ENCODE measurements at regions not wholly inside any gene's neighbourhood (a gene's known extent, or its start where the extent isn't known, plus 50 kb on each side); places are given as distances from the start of the nearest gene placed in this dataset.

DNA sequence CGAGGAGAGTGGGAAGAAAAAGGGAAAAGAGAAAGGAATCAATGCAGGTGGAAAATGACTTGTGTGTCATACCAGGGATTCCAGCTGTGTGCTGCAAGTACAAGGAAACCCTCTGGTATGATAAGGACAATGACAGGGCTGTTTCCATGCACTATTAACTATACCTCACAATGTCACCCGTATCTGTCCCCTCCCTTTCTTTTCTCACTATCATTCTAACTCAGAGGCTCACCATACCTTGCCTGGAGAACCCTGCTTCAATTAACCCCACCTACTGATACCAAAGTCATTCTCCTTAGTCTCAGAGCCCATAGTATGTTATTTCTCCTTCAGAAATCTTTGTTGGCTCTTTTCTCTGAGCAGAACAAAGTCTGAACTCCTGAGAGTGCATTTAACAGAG is 236.2 kb upstream of the NREP start:
- H3K27me3 ChIP-seq (ENCODE audit: control insufficient read depth, insufficient read depth, low read length): no peaks in the 10 kb centered on the region
- 66% methylated on average over 2 of the region's 2 CpGs for WGBS (ENCODE audit: insufficient coverage)
- H3K4me3 ChIP-seq (ENCODE audit: low read length): no peak overlapping the region
- no peaks in the 10 kb centered on the region for H3K36me3 ChIP-seq (ENCODE audit: control insufficient read depth, insufficient read depth, low read length)
- H3K4me1 ChIP-seq (ENCODE audit: control insufficient read depth, insufficient read depth, low read length): no peaks in the 10 kb centered on the region
- H3K27ac ChIP-seq (ENCODE audit: low read length): no peak overlapping the region
- DNase-seq: no peak
- no peaks in the 10 kb centered on the region for H3K9me3 ChIP-seq (replicated peaks; ENCODE audit: control insufficient read depth, low read depth, low read length)

DNA sequence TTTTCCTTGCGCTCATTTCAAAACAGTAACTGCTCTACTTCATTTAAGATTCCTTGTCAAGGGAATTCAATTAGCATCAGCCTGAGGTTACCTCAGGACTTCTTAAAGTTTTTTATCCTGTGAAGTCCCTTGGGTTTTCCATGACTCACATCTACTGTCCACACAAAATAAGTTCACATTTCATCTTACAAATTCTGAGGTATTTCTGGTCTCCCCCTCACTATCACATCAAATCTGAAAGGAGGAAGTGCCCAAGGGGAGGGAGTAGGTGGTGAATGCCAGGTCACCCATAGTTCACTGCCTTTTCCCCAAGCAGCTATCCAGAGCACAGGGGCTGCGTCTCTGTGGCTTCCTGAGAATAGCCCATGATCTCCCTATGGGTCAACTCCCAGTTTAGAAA is 227.1 kb upstream of the NREP start:
- no peaks in the 10 kb centered on the region for H3K9me3 ChIP-seq (replicated peaks; ENCODE audit: control insufficient read depth, low read depth, low read length)
- no peak overlapping the region for H3K4me3 ChIP-seq (ENCODE audit: low read length)
- no peaks in the 10 kb centered on the region for H3K27me3 ChIP-seq (ENCODE audit: control insufficient read depth, insufficient read depth, low read length)
- no peaks in the 10 kb centered on the region for H3K36me3 ChIP-seq (ENCODE audit: control insufficient read depth, insufficient read depth, low read length)
- no peak overlapping the region for H3K27ac ChIP-seq (ENCODE audit: low read length)
- no peak for DNase-seq
- no CpG with 5 or more reads among the region's 2 CpGs for WGBS (ENCODE audit: insufficient coverage)
- no peaks in the 10 kb centered on the region for H3K4me1 ChIP-seq (ENCODE audit: control insufficient read depth, insufficient read depth, low read length)

DNA sequence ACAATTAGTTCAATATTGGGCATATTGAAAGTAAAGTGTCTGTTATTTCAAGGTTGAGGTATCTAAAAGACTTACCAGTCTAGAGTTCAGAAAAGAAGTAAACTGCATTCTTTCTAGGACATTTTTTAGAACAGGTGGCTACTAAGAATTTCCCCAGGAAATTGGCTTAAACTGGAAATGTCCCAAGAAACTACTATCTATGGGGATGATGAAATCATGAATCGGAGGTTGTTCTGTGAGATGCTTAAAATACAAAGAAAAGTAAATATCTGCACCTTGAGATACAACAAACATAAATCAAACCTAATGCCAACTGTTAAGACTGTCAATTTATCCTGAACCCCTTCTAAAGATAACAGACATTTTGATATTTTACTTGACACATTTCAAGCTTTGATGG is 226.5 kb upstream of the NREP start:
- no CpG with 5 or more reads among the region's 1 CpG for WGBS (ENCODE audit: insufficient coverage)
- H3K9me3 ChIP-seq (replicated peaks; ENCODE audit: control insufficient read depth, low read depth, low read length): no peaks in the 10 kb centered on the region
- H3K27ac ChIP-seq (ENCODE audit: low read length): no peak overlapping the region
- H3K4me1 ChIP-seq (ENCODE audit: control insufficient read depth, insufficient read depth, low read length): no peaks in the 10 kb centered on the region
- no peaks in the 10 kb centered on the region for H3K27me3 ChIP-seq (ENCODE audit: control insufficient read depth, insufficient read depth, low read length)
- H3K4me3 ChIP-seq (ENCODE audit: low read length): no peak overlapping the region
- DNase-seq: no peak
- H3K36me3 ChIP-seq (ENCODE audit: control insufficient read depth, insufficient read depth, low read length): no peaks in the 10 kb centered on the region

DNA sequence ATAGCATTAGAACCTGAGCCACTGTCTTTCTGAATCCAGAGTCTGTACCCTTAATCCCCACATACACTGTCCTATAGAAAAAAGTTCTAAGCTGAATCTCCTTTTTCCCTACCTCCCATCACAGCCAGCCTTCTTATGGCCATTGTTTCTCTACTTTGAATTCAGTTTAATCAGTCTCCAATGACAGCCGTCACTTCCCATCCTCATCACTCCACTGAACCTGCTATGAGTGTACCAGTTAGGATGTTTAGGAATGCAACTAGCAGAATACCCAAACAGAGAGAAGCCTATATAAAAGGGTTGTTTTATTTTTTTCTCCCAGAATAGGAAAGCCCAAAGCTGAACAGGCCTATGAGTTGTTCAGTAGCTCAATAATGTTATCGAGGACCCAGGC is 220.4 kb upstream of the NREP start:
- Histone ChIP-seq H3K27me3 (ENCODE audit: control insufficient read depth, insufficient read depth, low read length) (no peaks in the 10 kb centered on the region), H3K4me1 (ENCODE audit: control insufficient read depth, insufficient read depth, low read length) (peaks cover 13% of the 10 kb centered on the region), H3K36me3 (ENCODE audit: control insufficient read depth, insufficient read depth, low read length) (no peaks in the 10 kb centered on the region), H3K9me3 (replicated peaks; ENCODE audit: control insufficient read depth, low read depth, low read length) (no peaks in the 10 kb centered on the region), H3K4me3 (ENCODE audit: low read length) (no peak overlapping the region), H3K27ac (ENCODE audit: low read length) (no peak overlapping the region)
- DNase-seq: no peak
- no CpG with 5 or more reads among the region's 2 CpGs for whole genome bisulfite sequencing (ENCODE audit: insufficient coverage)

DNA sequence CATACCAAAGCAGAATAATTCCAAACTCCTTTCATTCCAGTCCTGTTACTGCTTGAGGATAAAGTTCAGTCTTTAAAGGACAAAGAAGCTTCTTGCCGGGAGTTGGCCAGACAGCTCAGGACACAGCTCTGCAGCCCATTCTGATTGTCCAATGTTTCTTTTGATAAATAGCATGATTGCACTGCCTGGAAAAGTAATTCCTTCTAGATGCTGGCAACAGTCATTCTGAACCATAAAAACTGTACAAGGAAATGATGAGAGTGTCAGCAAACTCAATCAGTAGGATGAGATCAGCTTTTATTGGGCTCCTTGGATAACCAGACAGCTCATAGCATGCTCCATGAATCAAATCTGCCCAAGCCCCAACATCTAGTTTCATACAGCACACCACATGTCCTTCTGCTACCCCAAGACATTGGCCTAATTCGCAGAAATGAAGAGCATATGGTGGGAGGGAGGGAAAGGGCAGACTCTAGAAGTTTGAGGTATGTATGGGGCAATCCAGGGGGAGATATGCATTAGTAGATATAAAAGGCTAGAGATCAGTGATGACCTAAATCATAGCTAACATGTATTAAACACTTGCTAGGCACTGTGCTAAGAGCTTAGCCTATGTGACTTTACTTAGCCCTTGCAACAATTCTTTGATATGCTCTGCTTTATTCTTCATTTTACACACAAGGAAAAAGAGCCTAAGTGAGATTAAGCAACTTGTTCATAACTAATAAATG is 219.9 kb upstream of the NREP start:
- no peak overlapping the region for H3K4me3 ChIP-seq (ENCODE audit: low read length)
- H3K27ac ChIP-seq (ENCODE audit: low read length): no peak overlapping the region
- H3K9me3 ChIP-seq (replicated peaks; ENCODE audit: control insufficient read depth, low read depth, low read length): no peaks in the 10 kb centered on the region
- peak; percentile 81 for DNase-seq
- H3K4me1 ChIP-seq (ENCODE audit: control insufficient read depth, insufficient read depth, low read length): peaks cover 14% of the 10 kb centered on the region
- H3K27me3 ChIP-seq (ENCODE audit: control insufficient read depth, insufficient read depth, low read length): no peaks in the 10 kb centered on the region
- WGBS (ENCODE audit: insufficient coverage): no CpG with 5 or more reads among the region's 2 CpGs
- H3K36me3 ChIP-seq (ENCODE audit: control insufficient read depth, insufficient read depth, low read length): no peaks in the 10 kb centered on the region

DNA sequence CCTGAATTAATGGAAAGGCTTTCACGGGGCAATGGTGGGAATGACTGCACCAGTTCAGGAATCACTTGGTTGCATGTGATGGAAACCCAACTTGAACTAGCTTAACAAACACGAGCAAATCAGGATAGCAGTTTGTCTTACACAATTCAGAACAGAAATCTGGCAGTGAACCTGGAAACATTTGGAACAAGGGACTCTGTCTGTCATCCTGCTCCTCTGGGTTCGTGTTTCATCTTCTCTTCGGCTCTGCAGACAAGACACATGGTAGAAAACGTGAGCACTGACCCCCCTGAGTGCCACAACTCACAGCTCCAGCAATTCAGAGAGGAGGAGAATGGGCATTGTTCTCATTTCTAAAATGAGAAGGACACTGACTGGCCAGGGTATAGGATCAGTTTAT is 218.1 kb upstream of the NREP start:
- Histone ChIP-seq H3K27me3 (ENCODE audit: control insufficient read depth, insufficient read depth, low read length) (no peaks in the 10 kb centered on the region), H3K36me3 (ENCODE audit: control insufficient read depth, insufficient read depth, low read length) (no peaks in the 10 kb centered on the region), H3K27ac (ENCODE audit: low read length) (no peak overlapping the region), H3K4me1 (ENCODE audit: control insufficient read depth, insufficient read depth, low read length) (peaks cover 14% of the 10 kb centered on the region), H3K9me3 (replicated peaks; ENCODE audit: control insufficient read depth, low read depth, low read length) (no peaks in the 10 kb centered on the region), H3K4me3 (ENCODE audit: low read length) (no peak overlapping the region)
- peak; percentile 88 for DNase-seq
- WGBS (ENCODE audit: insufficient coverage): 37% methylated on average over 3 of the region's 5 CpGs

DNA sequence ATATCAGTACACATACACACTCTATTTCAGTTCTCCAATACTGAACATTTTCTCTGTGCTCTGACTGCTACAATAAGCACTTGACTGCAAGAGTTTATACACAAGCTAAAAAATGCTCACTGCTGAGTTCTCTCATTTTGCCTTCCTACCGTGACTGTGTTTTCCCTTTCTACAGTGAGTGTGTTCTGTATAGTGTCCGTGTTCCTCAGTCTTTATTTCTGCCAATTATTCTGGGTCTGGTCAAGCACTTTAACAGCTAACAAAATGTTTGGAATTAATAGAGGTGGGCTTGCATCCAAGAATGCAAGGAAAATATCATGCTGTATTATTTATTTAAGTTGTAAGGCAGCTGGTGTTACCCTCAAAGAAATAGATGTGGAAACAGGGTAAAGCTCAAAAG is 217.0 kb upstream of the NREP start:
- WGBS (ENCODE audit: insufficient coverage): no CpG with 5 or more reads among the region's 2 CpGs
- peak; percentile 90 for DNase-seq
- H3K27ac ChIP-seq (ENCODE audit: low read length): no peak overlapping the region

DNA sequence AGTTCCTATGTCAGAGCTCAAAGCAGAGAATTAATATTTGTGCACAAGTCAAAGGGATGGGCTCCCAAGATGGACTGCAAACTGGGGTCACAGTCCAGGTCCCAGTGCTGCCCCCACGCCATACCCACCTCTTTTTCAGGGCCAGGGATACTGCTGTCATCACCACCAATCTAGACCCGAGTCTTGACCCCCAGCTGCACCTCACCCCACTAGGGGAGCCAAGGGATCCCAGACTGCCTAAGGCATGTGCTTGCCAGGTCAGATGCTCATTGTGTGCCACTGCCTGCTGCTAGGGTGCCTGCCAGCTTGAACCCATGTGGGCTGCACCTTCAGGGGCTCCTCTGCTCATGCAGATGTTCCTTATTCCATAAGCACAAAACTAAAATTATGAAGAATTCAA is 215.6 kb upstream of the NREP start:
- no peak for DNase-seq
- Histone ChIP-seq H3K9me3 (replicated peaks; ENCODE audit: control insufficient read depth, low read depth, low read length) (no peaks in the 10 kb centered on the region), H3K27ac (ENCODE audit: low read length) (no peak overlapping the region), H3K4me1 (ENCODE audit: control insufficient read depth, insufficient read depth, low read length) (peaks cover 14% of the 10 kb centered on the region), H3K36me3 (ENCODE audit: control insufficient read depth, insufficient read depth, low read length) (no peaks in the 10 kb centered on the region), H3K4me3 (ENCODE audit: low read length) (no peak overlapping the region), H3K27me3 (ENCODE audit: control insufficient read depth, insufficient read depth, low read length) (no peaks in the 10 kb centered on the region)
- 57% methylated on average over 1 of the region's 2 CpGs for WGBS (ENCODE audit: insufficient coverage)

More for the DNA sequence above, 217.0 kb upstream of the NREP start:
- no peaks in the 10 kb centered on the region for H3K9me3 ChIP-seq (replicated peaks; ENCODE audit: control insufficient read depth, low read depth, low read length)
- no peak overlapping the region for H3K4me3 ChIP-seq (ENCODE audit: low read length)
- no peaks in the 10 kb centered on the region for H3K27me3 ChIP-seq (ENCODE audit: control insufficient read depth, insufficient read depth, low read length)
- H3K4me1 ChIP-seq (ENCODE audit: control insufficient read depth, insufficient read depth, low read length): peaks cover 14% of the 10 kb centered on the region
- H3K36me3 ChIP-seq (ENCODE audit: control insufficient read depth, insufficient read depth, low read length): no peaks in the 10 kb centered on the region

DNA sequence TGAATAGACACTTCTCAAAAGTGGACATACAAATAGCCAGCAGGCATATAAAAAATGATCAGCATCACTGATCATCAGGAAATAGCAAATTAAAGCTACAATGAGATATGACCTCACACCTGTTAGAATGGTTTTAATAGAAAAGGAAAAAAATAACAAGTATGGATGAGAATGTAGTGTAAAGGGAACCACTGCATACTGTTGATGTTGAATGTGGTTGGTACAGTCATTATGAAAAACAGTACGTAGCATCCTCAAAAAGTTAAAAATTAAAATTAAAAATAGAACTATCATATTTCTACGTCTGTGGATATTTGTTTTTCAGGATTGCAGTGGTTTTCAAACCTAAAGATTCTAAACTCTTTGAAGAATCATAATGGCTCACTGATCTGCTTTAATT is 215.1 kb upstream of the NREP start:
- no peaks in the 10 kb centered on the region for H3K9me3 ChIP-seq (replicated peaks; ENCODE audit: control insufficient read depth, low read depth, low read length)
- WGBS (ENCODE audit: insufficient coverage): no CpG with 5 or more reads among the region's 2 CpGs
- H3K27me3 ChIP-seq (ENCODE audit: control insufficient read depth, insufficient read depth, low read length): no peaks in the 10 kb centered on the region
- no peaks in the 10 kb centered on the region for H3K36me3 ChIP-seq (ENCODE audit: control insufficient read depth, insufficient read depth, low read length)
- no peak overlapping the region for H3K27ac ChIP-seq (ENCODE audit: low read length)
- peaks cover 14% of the 10 kb centered on the region for H3K4me1 ChIP-seq (ENCODE audit: control insufficient read depth, insufficient read depth, low read length)
- DNase-seq: no peak
- H3K4me3 ChIP-seq (ENCODE audit: low read length): no peak overlapping the region

DNA sequence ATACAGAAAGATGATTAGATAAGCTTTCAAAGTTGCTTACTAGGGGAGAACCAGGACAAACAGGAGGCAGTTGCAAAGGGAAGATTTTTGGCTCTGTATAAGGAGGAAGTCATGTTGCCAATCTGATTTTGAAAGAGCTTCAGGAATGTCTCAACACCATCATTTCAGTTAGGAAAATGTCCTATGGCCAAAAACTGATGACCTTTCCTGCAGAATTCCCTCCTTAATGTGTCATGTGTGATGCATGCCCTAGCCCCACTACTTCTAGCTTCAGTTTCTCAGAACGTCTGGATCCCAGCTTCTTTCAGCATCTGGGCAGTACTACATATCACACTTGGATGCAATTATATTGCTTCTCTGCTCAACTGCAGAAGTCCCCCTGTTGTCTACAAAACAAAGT is 211.5 kb upstream of the NREP start:
- WGBS (ENCODE audit: insufficient coverage): 27% methylated on average over 1 of the region's 1 CpG
- Histone ChIP-seq H3K4me3 (ENCODE audit: low read length) (no peak overlapping the region), H3K27me3 (ENCODE audit: control insufficient read depth, insufficient read depth, low read length) (no peaks in the 10 kb centered on the region), H3K27ac (ENCODE audit: low read length) (no peak overlapping the region), H3K36me3 (ENCODE audit: control insufficient read depth, insufficient read depth, low read length) (no peaks in the 10 kb centered on the region), H3K9me3 (replicated peaks; ENCODE audit: control insufficient read depth, low read depth, low read length) (no peaks in the 10 kb centered on the region), H3K4me1 (ENCODE audit: control insufficient read depth, insufficient read depth, low read length) (peaks cover 8% of the 10 kb centered on the region)
- peak; percentile 68 for DNase-seq

DNA sequence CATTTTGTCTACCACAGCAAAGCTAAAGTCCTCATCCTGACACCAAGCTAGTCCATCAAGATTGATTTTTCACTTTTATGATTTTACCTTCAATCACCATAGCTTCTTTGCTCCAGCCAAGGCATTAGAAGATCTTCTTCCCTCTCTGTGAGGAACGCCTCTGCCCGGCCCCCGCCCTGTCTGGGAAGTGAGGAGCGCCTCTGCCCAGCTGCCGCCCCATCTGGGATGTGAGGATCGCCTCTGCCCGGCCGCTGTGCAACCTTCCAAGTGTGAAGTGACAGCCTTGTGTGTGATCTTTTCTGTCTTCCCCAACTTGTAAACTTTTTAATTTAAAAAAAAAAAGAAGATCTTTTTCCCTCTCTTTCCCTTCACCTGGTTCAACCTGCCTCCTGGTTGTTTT is 210.5 kb upstream of the NREP start:
- no peak for DNase-seq
- H3K36me3 ChIP-seq (ENCODE audit: control insufficient read depth, insufficient read depth, low read length): no peaks in the 10 kb centered on the region
- H3K4me1 ChIP-seq (ENCODE audit: control insufficient read depth, insufficient read depth, low read length): peaks cover 1% of the 10 kb centered on the region
- no peaks in the 10 kb centered on the region for H3K27me3 ChIP-seq (ENCODE audit: control insufficient read depth, insufficient read depth, low read length)
- H3K27ac ChIP-seq (ENCODE audit: low read length): no peak overlapping the region
- no peak overlapping the region for H3K4me3 ChIP-seq (ENCODE audit: low read length)
- 80% methylated on average over 1 of the region's 8 CpGs for WGBS (ENCODE audit: insufficient coverage)
- H3K9me3 ChIP-seq (replicated peaks; ENCODE audit: control insufficient read depth, low read depth, low read length): no peaks in the 10 kb centered on the region
